Ishikawa (cell line): ENCODE measurements at regions not wholly inside any gene's neighbourhood (a gene's known extent, or its start where the extent isn't known, plus 50 kb on each side); places are given as distances from the start of the nearest gene placed in this dataset.

Experiments
- CEBPB ChIP-seq: IDR thresholded peaks from 2 replicates; pipeline ENCODE4 v1.6.1; 2012
- CREB1 ChIP-seq: IDR thresholded peaks from 2 replicates; pipeline ENCODE4 v1.6.1; 2012; ENCODE audit warnings: low read depth
- EGR1 ChIP-seq: IDR thresholded peaks from 2 replicates; pipeline ENCODE4 v1.6.1; 2012
- EP300 ChIP-seq: IDR thresholded peaks from 2 replicates; pipeline ENCODE4 v1.6.1; 2012; ENCODE audit warnings: borderline replicate concordance
- FOXM1 ChIP-seq: IDR thresholded peaks from 2 replicates; pipeline ENCODE4 v1.6.1; 2012; ENCODE audit warnings: low read depth, borderline replicate concordance
- MAX ChIP-seq: IDR thresholded peaks from 2 replicates; pipeline ENCODE4 v1.6.1; 2012
- NFIC ChIP-seq: IDR thresholded peaks from 2 replicates; pipeline ENCODE4 v1.6.1; 2012
- RAD21 ChIP-seq: IDR thresholded peaks from 2 replicates; pipeline ENCODE4 v1.6.1; 2012; ENCODE audit warnings: low read depth
- TAF1 ChIP-seq: IDR thresholded peaks from 2 replicates; pipeline ENCODE4 v1.6.1; 2012; ENCODE audit warnings: low read depth, mild to moderate bottlenecking
- TCF12 ChIP-seq: IDR thresholded peaks from 2 replicates; pipeline ENCODE4 v1.6.1; 2012; ENCODE audit warnings: low read depth
- TEAD4 ChIP-seq: IDR thresholded peaks from 2 replicates; pipeline ENCODE4 v1.6.1; 2012
- USF1 ChIP-seq: IDR thresholded peaks from 2 replicates; pipeline ENCODE4 v1.6.1; 2012
- YY1 ChIP-seq: IDR thresholded peaks from 2 replicates; pipeline ENCODE4 v1.6.1; 2012; ENCODE audit warnings: low read depth
- ZBTB7A ChIP-seq: IDR thresholded peaks from 2 replicates; pipeline ENCODE4 v1.6.1; 2012; ENCODE audit warnings: low read depth
- TF ChIP-seq, protein P1 (sequence below): IDR thresholded peaks from 2 replicates; pipeline ENCODE4 v1.6.1; 2012; ENCODE audit warnings: low read depth, mild to moderate bottlenecking

DNA sequence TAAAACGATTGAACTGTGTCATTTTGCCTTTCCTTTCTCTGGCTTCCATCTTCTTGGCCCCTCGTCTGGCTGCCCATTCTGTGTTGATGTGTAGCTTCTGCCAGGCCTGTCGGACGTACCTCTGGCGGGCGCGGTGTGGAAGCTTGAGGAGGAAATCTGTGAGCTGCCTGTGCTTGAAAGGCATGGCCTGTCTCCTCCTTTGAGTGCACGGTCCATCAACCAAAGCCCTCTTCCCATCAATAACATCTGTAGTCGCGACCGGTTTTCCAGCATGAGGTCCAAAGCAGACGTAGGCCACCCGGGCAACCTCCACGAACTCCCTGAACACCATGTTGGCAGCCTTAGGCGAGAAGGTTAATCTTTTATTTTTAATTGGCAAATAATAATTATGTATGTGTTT lies 202.7 kb downstream of the CRLF2 start:
- TF ChIP-seq YY1: no peak
- TF ChIP-seq TCF12: no peak
- no peak for TF ChIP-seq RAD21
- TF ChIP-seq NFIC: no peak
- TF ChIP-seq MAX: no peak
- TF ChIP-seq, protein P1, sequence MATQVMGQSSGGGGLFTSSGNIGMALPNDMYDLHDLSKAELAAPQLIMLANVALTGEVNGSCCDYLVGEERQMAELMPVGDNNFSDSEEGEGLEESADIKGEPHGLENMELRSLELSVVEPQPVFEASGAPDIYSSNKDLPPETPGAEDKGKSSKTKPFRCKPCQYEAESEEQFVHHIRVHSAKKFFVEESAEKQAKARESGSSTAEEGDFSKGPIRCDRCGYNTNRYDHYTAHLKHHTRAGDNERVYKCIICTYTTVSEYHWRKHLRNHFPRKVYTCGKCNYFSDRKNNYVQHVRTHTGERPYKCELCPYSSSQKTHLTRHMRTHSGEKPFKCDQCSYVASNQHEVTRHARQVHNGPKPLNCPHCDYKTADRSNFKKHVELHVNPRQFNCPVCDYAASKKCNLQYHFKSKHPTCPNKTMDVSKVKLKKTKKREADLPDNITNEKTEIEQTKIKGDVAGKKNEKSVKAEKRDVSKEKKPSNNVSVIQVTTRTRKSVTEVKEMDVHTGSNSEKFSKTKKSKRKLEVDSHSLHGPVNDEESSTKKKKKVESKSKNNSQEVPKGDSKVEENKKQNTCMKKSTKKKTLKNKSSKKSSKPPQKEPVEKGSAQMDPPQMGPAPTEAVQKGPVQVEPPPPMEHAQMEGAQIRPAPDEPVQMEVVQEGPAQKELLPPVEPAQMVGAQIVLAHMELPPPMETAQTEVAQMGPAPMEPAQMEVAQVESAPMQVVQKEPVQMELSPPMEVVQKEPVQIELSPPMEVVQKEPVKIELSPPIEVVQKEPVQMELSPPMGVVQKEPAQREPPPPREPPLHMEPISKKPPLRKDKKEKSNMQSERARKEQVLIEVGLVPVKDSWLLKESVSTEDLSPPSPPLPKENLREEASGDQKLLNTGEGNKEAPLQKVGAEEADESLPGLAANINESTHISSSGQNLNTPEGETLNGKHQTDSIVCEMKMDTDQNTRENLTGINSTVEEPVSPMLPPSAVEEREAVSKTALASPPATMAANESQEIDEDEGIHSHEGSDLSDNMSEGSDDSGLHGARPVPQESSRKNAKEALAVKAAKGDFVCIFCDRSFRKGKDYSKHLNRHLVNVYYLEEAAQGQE: no peak
- TF ChIP-seq TEAD4: no peak
- no peak for TF ChIP-seq TAF1
- TF ChIP-seq FOXM1: no peak
- no peak for TF ChIP-seq EP300
- no peak for TF ChIP-seq USF1
- no peak for TF ChIP-seq ZBTB7A
- TF ChIP-seq CEBPB: no peak

- TF ChIP-seq RAD21 (no peak), TCF12 (no peak), ZBTB7A (no peak), FOXM1 (no peak), CREB1 (no peak), MAX (no peak), NFIC (no peak)
These were observed 206.2 kb downstream of the CRLF2 start for GRCh38 chrX:1006156-1006730.

DNA sequence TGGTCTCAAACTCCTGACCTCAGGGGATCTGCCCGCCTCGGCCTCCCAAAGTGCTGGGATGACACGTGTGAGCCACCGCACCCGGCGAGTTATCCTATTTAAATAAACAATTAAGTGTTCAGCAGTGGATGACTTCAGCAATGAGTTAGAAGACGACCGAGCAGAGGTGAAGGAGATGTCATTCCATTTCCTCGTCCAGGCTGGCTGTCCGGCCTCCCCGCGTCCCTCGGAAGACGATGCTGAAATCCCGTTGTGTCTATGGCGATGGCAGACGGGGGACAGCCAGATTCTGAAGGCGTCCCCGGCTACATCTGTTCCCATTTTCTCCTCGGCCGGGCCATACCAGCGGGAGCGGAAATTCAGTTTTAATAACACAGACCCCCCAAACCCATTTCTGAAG lies 209.8 kb downstream of the CRLF2 start:
- no peak for TF ChIP-seq FOXM1
- TF ChIP-seq EP300: no peak
- no peak for TF ChIP-seq TEAD4
- TF ChIP-seq TCF12: no peak
- no peak for TF ChIP-seq YY1
- no peak for TF ChIP-seq ZBTB7A
- no peak for TF ChIP-seq MAX

DNA sequence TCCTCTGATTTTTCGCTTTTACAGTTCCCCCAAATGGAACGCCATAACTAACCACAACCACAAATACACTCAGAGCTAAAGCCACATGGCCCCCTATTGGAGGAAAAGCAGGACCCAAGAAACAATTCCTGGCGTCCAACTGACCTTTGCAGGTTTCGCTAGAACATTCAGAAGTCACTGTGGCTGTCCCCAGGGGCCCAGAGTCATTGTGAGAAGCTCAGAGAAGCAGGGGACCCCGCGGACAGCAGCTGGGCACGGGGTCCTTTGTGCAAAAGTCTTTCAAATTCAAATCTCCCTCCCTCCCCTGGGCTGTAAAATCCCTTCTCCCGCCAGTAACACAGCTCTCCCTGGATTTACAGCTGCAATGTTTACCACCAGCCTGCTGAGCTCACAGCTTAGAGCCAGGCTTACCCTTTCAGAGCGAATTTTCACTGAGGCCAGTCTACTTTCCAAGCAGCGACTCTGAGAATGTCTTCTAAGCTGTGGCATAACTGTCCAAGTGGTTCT lies 214.8 kb downstream of the CRLF2 start:
- no peak for TF ChIP-seq MAX
- TF ChIP-seq CREB1: no peak
- TF ChIP-seq TEAD4: no peak

- no peak for TF ChIP-seq RAD21
- TF ChIP-seq EP300: no peak
- TF ChIP-seq YY1: no peak
- no peak for TF ChIP-seq TAF1
- TF ChIP-seq, protein P1: no peak
- no peak for TF ChIP-seq CEBPB
- TF ChIP-seq EGR1: no peak
- no peak for TF ChIP-seq TEAD4
- TF ChIP-seq MAX: no peak
- no peak for TF ChIP-seq USF1
- no peak for TF ChIP-seq TCF12
- TF ChIP-seq ZBTB7A: no peak
- TF ChIP-seq CREB1: no peak
- TF ChIP-seq NFIC: no peak
- no peak for TF ChIP-seq FOXM1
These were observed 217.7 kb downstream of the CRLF2 start for GRCh38 chrX:994780-995179.
